ENCODE measurements at regions not wholly inside any gene's neighbourhood (a gene's known extent, or its start where the extent isn't known, plus 50 kb on each side); places are given as distances from the start of the nearest gene placed in this dataset.

DNA sequence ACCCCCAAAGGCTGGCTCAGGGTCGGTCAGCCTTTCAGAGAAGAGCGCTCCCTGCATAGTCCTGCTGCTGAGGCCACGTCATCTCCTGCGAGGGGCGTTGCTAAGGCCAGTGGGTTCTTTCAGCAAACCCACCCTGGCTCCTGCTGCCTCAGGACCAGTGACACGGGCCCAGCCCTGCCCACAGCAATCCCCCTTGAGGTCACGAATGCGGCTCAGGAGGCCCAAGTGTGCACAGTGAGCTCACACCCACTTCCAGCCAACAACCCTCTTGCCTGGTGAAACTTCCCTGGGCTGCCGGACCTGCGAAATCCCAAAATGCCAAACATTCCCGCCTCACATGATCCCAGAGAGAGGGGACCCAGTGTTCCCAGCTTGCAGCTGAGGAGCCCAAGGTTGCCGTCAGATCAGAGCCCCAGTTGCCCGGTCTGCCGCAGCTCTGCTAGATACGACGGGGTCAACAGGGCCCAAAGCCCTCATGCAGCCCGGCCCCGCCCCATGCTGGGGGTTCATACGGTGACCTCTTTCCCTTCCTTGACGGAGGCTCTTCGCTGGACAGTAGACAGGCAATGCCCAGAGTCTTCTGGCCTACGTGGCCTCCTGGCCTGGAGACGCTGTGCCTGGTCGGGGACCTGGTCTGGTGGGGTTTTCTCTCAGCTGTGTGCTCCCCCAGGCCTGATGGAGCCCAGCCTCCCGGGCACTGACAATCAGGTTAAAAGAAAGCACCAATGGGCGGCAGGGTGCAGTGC, 116.4 kb upstream of the COL5A1 start:
- no peak for TF ChIP-seq POLR2AphosphoS5 (IDR thresholded peaks at IDR 0.05)
- TF ChIP-seq, protein P1, sequence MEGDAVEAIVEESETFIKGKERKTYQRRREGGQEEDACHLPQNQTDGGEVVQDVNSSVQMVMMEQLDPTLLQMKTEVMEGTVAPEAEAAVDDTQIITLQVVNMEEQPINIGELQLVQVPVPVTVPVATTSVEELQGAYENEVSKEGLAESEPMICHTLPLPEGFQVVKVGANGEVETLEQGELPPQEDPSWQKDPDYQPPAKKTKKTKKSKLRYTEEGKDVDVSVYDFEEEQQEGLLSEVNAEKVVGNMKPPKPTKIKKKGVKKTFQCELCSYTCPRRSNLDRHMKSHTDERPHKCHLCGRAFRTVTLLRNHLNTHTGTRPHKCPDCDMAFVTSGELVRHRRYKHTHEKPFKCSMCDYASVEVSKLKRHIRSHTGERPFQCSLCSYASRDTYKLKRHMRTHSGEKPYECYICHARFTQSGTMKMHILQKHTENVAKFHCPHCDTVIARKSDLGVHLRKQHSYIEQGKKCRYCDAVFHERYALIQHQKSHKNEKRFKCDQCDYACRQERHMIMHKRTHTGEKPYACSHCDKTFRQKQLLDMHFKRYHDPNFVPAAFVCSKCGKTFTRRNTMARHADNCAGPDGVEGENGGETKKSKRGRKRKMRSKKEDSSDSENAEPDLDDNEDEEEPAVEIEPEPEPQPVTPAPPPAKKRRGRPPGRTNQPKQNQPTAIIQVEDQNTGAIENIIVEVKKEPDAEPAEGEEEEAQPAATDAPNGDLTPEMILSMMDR (IDR thresholded peaks at IDR 0.05) = no peak
- no peak for DNase-seq (ENCODE audit: low spot score)
- no peaks in the 10 kb centered on the region for H3K36me3 ChIP-seq
- no peak overlapping the region for H3K27ac ChIP-seq
- H3K4me3 ChIP-seq = no peak overlapping the region
- no peaks in the 10 kb centered on the region for H3K9me3 ChIP-seq
- H3K27me3 ChIP-seq (replicated peaks; ENCODE audit: insufficient read depth) = no peaks in the 10 kb centered on the region
- intact Hi-C loops (cut with DNase I) = no loop called here
- 92% methylated on average over 10 of the region's 26 CpGs for WGBS
- H3K4me1 ChIP-seq (replicated peaks) = no peaks in the 10 kb centered on the region

DNA sequence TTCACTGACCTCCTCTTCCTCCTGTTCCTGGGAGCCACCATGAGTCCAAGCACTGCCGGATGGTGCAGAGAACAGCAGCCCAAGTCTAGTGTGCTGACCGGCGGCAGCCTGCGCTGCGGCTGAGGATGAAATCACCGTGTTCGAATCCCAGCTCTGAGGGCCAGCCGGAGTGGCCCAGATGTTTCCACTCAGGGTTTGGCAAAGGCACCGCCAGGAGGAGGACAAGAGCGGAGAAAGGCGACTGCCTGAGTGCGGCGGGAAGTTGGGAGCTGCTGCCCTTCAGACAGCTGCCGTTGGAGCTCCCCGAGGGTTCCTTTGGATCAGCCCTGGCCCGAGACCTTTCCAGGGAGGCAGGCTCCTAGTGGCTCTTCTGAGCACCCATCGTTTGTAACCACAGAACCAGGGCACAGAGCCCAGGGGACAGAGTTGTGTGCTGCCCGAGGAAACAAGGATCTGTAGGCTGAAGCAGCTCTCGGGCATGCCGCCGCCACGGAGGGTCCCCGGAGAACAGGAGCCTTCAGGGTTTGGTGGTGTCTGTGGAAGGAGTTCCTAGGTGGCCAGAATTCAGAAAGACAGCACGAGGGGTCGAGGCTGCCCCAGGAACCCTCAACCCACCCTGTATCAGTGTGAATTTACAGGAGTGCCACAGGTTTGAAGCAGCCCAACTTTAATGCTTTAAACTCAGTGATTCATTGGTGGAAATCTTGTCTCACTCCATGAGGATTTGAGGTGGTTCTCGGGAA, 115.6 kb upstream of the COL5A1 start:
- intact Hi-C loops (cut with DNase I) = no loop called here
- Histone ChIP-seq H3K9me3 (no peaks in the 10 kb centered on the region), H3K27me3 (replicated peaks; ENCODE audit: insufficient read depth) (no peaks in the 10 kb centered on the region), H3K4me1 (replicated peaks) (no peaks in the 10 kb centered on the region), H3K4me3 (no peak overlapping the region), H3K27ac (no peak overlapping the region), H3K36me3 (no peaks in the 10 kb centered on the region)
- TF ChIP-seq, protein P1 (IDR thresholded peaks at IDR 0.05) = no peak
- TF ChIP-seq POLR2A (IDR thresholded peaks at IDR 0.05) (no peak), POLR2AphosphoS5 (IDR thresholded peaks at IDR 0.05) (no peak)
- WGBS = 69% methylated on average over 26 of the region's 26 CpGs
- no peak for DNase-seq (ENCODE audit: low spot score)

DNA sequence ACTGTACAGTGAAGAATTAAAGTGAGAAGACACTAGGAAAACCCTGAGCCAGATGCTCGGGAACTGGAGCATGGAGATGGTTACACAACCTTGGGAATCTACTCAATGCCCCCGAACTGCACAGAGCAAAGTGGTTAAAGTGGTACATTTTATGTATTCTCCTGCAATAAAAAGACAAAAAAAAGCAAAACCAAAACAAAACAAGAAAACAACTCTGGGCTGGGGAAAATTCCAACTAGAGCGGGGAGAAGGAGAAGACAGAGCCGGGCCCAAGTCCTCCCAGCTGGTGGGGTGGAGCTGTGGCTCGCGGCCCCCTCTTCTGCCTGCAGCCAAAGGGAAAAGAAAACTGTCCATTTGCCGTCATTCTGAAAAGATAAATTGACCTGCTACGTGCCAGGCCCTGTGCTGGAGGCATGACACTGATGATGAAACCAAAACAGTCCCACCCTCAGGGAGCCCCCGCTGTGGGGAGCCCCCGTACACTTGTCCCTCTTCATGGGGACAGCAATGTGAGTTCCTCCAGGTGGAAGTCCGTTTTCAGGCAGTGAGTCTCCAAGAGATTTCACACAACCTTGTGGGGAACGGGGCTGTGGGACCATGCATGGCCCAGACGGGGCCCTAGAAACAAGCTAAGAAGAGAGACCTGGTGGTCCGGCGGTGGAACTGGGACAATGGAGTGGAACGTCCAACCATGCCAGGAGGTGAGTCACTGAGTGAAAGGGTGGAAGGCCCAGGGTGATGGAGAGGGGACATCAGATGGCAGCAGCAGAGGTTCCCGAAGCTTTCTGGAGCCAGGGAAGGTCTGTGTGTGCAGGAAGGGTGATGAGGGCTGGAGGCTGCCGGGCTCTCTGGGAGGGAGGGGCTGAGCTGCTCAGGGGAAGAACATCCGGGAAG, 114.8 kb upstream of the COL5A1 start:
- no peak for TF ChIP-seq POLR2A (IDR thresholded peaks at IDR 0.05)
- TF ChIP-seq POLR2AphosphoS5 (IDR thresholded peaks at IDR 0.05) = no peak
- TF ChIP-seq, protein P1 (IDR thresholded peaks at IDR 0.05) = no peak
- 68% methylated on average over 19 of the region's 19 CpGs for WGBS
- Histone ChIP-seq H3K9me3 (no peaks in the 10 kb centered on the region), H3K27me3 (replicated peaks; ENCODE audit: insufficient read depth) (no peaks in the 10 kb centered on the region), H3K27ac (no peak overlapping the region), H3K4me1 (replicated peaks) (no peaks in the 10 kb centered on the region), H3K4me3 (no peak overlapping the region), H3K36me3 (no peaks in the 10 kb centered on the region)
- intact Hi-C loops (cut with DNase I) = no loop called here
- DNase-seq (ENCODE audit: low spot score) = no peak

GRCh38 chr9:134530724-134531123, 110.9 kb upstream of the COL5A1 start:
- intact Hi-C loops (cut with DNase I) = no loop called here
- peaks cover 3% of the 10 kb centered on the region for H3K4me1 ChIP-seq (replicated peaks)
- DNase-seq (ENCODE audit: low spot score) = no peak
- no peak overlapping the region for H3K27ac ChIP-seq
- H3K36me3 ChIP-seq = no peaks in the 10 kb centered on the region
- no peak overlapping the region for H3K4me3 ChIP-seq
- H3K27me3 ChIP-seq (replicated peaks; ENCODE audit: insufficient read depth) = no peaks in the 10 kb centered on the region
- no peaks in the 10 kb centered on the region for H3K9me3 ChIP-seq
- TF ChIP-seq POLR2AphosphoS5 (IDR thresholded peaks at IDR 0.05) = no peak
- no peak for TF ChIP-seq POLR2A (IDR thresholded peaks at IDR 0.05)
- TF ChIP-seq, protein P1 (IDR thresholded peaks at IDR 0.05) = no peak

Measured in prostate gland (tissue), 2 donors.